Esophagus (tissue), 2 donors: ENCODE measurements at regions not wholly inside any gene's neighbourhood (a gene's known extent, or its start where the extent isn't known, plus 50 kb on each side); places are given as distances from the start of the nearest gene placed in this dataset.
A peak's percentile ranks its signal among the peaks of the same experiment; 100 is the strongest.
"Not testable (repeated sequence)": the region's sequence is repeated elsewhere in the genome, so short reads cannot be mapped to it uniquely, and the experiment has no call there.

Source experiments
- H3K27ac ChIP-seq, 2 donors: one replicate each; pipeline ENCODE4 v1.5.1; 2013; ENCODE audit warnings: low read depth in 2 of 2, mild to moderate bottlenecking in 2 of 2, inconsistent platforms in 1 of 2, low read length in 1 of 2, moderate library complexity in 1 of 2
- H3K27me3 ChIP-seq, 2 donors: one replicate each; pipeline ENCODE4 v1.6.1; 2013; ENCODE audit warnings: low read length in 2 of 2, control low read depth in 1 of 2, mild to moderate bottlenecking in 1 of 2; ENCODE audit not compliant: insufficient read depth in 2 of 2, control insufficient read depth in 1 of 2
- H3K36me3 ChIP-seq, 2 donors: one replicate each; pipeline ENCODE4 v1.6.1; 2013; ENCODE audit warnings: low read length in 1 of 2; ENCODE audit not compliant: control insufficient read depth in 2 of 2, insufficient read depth in 2 of 2
- H3K4me1 ChIP-seq, 2 donors: one replicate each; pipeline ENCODE4 v1.6.1; 2013; ENCODE audit warnings: low read length in 1 of 2; ENCODE audit not compliant: control insufficient read depth in 2 of 2, insufficient read depth in 2 of 2
- H3K4me3 ChIP-seq, 2 donors: one replicate each; pipeline ENCODE4 v1.5.1; 2013; ENCODE audit warnings: low read length in 2 of 2, mild to moderate bottlenecking in 2 of 2, low read depth in 1 of 2, moderate library complexity in 1 of 2
- H3K9me3 ChIP-seq, 2 donors: one replicate each; pipeline ENCODE4 v1.6.1; 2013; ENCODE audit warnings: mild to moderate bottlenecking in 2 of 2, low read depth in 1 of 2, low read length in 1 of 2, moderate library complexity in 1 of 2; ENCODE audit not compliant: control insufficient read depth in 2 of 2, insufficient read depth in 1 of 2
- WGBS, 2 donors: extraction: QIAGEN DNeasy Blood & Tissue Kit; methylation state at CpG; one replicate each; pipeline ENCODE4 v1.1.7; 2013; 5-methylcytosine and 5-hydroxymethylcytosine counted together
- donor health status: healthy with polysubstance abuse.
- donor health status: Bipolar disorder and iron deficiency.

DNA sequence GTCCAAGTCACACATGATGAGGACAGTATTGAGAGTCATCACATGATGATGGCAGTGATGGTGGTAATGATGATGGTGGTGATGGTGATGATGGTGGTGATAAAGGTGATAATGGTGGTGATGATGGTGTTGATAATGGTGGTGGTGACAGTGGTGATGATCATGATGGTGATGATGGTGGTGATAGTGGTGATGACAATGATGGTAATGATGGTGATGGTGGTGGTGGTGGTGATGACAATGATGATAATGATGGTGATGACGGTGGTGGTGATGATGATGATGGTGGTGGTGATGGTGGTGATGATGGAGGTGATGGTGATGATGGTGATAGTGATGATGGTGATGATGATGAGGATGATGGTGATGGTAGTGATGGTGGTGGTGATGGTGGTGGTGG lies 190.2 kb upstream of the ZNF469 start:
- Histone ChIP-seq H3K4me1 (peaks cover 0 to 3% of the 10 kb centered on the region in 2 donors), H3K4me3 (no peak overlapping the region), H3K27me3 (no peaks in the 10 kb centered on the region), H3K9me3 (peaks cover 0 to 4% of the 10 kb centered on the region in 2 donors), H3K36me3 (no peaks in the 10 kb centered on the region), H3K27ac (no peak overlapping the region)
- WGBS, 2 donors, result 76 to 93% methylated on average over 1 of the region's 1 CpG

DNA sequence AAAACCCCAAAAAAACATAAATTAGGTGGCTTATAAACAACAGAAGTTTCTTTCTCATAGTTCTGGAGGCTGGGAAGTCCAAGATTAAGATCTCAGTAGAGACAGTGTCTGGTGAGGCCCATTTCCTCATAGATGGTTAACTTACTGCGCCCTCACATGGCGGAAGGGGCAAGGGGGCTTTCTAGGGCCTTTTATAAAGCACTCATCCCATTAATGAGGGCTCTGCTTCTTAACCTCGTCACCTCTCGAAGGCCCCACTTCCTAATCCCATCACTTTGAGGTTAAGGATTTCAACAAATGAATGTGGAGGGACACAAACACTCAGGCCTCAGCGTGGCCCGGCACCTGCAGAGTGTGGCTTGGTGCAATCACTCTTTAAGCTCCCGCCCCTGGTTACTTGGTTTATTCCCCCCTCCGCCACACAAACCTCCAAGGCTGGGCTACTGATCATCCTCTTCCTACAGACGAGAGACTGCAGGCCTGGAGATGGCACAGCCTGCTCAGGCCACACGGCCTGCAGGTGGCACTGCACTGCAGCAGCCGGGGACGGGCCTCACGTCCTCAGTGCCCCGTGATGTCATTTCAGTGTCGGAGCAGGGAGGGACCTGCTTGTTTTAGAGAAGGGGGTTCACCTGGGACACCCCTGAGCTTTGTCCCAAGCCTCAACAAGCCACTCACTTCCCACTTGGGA lies 188.9 kb upstream of the ZNF469 start:
- not testable (repeated sequence) for H3K9me3 ChIP-seq, H3K27ac ChIP-seq, H3K36me3 ChIP-seq, H3K27me3 ChIP-seq, H3K4me3 ChIP-seq, H3K4me1 ChIP-seq
- 30 to 34% methylated on average over 14 to 15 of the region's 15 CpGs for WGBS, 2 donors

DNA sequence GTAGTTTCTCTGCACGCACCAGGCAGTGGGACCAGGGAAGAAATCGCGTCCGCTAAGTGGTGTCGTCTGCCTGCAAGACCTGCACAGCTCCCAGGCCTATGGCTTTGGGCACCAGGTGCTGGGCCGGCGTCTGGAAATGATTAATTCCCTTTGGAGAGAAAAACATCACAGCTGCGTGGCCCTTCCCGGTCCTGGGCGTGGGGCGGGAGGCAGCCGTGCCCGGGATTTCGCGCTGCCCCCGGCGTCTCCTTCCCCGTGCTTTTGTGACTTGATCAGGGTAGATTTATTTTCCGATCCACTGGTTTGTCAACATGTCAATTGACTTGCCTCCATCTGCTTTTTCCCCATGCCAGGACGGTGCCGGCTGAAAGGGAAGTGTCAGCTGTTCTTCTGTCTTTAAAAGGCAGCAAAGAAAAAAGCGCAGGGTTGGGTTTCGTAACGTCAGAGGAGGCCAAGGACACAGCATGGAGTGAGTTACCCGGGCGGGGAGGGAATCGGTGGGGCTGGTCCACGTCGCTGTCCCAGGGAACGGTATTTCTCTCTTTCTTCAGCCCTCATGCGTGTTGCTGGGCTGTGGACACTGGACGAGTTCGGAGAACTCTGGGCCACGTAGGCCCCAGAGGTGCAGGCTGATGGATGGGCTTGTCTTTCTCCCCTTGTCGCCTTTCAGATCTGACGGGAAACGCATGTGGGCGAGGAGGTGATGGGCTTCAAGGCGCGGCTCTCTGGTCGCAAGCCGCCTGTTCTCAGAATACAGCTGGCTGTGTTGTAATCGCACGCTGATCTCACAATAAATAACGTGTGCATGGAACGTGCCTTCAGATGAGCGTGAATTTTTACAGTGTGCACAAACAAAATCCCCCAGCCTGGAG lies 188.1 kb upstream of the ZNF469 start:
- 54 to 59% methylated on average over 47 of the region's 47 CpGs for WGBS, 2 donors
- no peak overlapping the region for H3K4me3 ChIP-seq
- no peaks in the 10 kb centered on the region for H3K36me3 ChIP-seq
- peak overlapping the region; percentile 31 to 38 for H3K27ac ChIP-seq
- H3K27me3 ChIP-seq, result no peaks in the 10 kb centered on the region
- no peaks in the 10 kb centered on the region for H3K9me3 ChIP-seq
- peaks cover 0 to 3% of the 10 kb centered on the region in 2 donors for H3K4me1 ChIP-seq

DNA sequence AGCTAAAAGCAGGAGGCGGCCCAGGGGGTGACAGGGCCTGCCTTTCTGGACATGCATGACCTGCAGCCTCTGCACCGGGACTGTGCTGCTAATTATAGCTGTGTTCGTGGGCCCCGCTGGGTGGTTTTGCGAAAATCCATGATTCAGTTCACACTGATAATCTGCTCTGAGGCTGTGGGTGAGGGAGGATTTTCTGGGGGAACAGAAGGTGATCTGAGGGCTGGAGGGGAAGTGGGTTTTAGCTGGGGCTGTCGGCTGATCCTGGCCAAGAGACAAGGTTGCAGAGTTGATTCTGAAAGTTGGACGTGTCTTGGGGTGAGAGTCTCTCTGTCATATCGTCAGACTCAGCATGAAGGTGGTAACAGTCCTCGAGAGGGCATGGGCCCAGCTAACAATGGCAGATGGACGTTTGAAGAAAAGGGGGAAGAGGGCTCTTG lies 187.5 kb upstream of the ZNF469 start:
- Histone ChIP-seq H3K36me3 (no peaks in the 10 kb centered on the region), H3K4me3 (no peak overlapping the region), H3K27me3 (no peaks in the 10 kb centered on the region), H3K4me1 (peaks cover 0 to 3% of the 10 kb centered on the region in 2 donors), H3K9me3 (no peaks in the 10 kb centered on the region), H3K27ac (peak overlapping the region in 1 of 2 donors; percentile 3)
- WGBS, 2 donors, result 73 to 76% methylated on average over 10 of the region's 10 CpGs

DNA sequence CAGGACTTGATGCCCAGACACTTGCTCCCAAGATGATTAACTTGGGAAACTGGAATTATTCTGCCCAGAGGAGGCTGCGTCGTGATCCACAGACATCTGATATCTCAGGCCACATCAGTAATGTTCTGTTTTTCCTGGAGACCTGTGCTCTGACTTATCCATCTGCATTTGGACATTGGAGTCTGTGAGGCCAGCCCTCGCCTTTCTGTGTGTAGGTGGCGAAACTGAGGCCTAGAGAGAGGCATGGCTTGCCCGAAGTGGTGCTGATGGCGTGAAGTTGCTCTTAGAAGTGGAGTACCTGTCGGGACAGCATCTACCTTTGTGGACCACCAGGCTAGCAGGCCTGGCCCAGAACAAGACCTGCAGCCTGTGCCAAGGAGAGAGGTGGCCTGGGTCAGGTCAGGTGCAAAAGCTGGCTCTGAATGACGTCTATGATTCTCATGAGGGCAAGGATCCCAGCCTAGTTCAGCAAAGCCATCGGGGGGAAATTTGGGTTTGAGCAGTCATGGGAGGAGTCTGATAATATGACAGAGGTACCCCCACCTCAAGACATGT lies 186.8 kb upstream of the ZNF469 start:
- Histone ChIP-seq H3K27me3 (no peaks in the 10 kb centered on the region), H3K27ac (no peak overlapping the region), H3K36me3 (no peaks in the 10 kb centered on the region), H3K4me1 (peaks cover 0 to 3% of the 10 kb centered on the region in 2 donors), H3K4me3 (no peak overlapping the region), H3K9me3 (no peaks in the 10 kb centered on the region)
- 85 to 91% methylated on average over 9 of the region's 9 CpGs for WGBS, 2 donors

DNA sequence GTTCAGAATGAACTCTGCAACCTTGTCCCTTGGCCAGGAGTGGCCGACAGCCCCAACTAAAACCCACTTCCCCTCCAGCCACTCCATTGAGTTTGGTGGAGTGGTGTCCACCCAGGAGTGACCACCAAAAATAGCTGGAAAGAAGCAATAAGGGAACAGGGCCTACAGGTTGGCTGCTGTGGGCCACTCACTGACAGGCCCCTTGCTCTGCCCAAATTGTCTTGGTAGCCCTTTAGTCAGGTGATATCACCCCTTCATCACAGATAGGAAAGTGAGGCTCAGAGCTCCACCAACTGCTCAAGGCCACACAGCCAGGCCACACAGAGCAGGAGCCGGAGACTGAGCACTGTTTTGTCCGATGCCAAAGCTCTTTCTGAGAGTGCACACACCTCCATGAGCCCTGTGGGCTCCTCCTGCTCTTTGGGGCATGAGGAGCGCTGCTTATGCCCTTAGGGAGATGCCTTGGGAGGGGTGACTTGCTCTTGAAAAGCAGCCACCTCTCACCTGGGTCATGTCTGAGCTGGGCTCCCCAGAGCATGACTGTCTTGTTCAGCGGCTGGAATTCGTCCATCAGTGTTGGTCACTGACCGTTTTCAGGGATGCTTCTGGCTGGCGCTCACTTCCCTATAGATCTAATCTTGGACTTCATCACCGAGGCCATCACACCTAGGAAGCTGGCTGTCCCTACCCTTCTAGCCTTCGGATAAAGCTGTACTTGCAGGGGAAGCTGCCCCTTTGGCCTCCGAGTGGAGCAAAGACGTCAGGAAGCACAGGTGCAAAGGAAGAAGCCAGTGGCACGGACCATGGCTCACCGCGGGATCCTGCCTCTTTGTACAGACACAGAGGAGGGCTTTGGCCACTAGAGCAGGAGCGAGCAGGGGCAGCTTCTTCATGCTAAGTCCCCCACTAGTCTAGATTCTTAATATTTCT lies 186.0 kb upstream of the ZNF469 start:
- Histone ChIP-seq H3K4me3 (no peak overlapping the region), H3K9me3 (no peaks in the 10 kb centered on the region), H3K36me3 (no peaks in the 10 kb centered on the region), H3K4me1 (peaks cover 0 to 3% of the 10 kb centered on the region in 2 donors), H3K27me3 (no peaks in the 10 kb centered on the region), H3K27ac (no peak overlapping the region)
- 89% methylated on average over 16 of the region's 16 CpGs for WGBS, 2 donors

DNA sequence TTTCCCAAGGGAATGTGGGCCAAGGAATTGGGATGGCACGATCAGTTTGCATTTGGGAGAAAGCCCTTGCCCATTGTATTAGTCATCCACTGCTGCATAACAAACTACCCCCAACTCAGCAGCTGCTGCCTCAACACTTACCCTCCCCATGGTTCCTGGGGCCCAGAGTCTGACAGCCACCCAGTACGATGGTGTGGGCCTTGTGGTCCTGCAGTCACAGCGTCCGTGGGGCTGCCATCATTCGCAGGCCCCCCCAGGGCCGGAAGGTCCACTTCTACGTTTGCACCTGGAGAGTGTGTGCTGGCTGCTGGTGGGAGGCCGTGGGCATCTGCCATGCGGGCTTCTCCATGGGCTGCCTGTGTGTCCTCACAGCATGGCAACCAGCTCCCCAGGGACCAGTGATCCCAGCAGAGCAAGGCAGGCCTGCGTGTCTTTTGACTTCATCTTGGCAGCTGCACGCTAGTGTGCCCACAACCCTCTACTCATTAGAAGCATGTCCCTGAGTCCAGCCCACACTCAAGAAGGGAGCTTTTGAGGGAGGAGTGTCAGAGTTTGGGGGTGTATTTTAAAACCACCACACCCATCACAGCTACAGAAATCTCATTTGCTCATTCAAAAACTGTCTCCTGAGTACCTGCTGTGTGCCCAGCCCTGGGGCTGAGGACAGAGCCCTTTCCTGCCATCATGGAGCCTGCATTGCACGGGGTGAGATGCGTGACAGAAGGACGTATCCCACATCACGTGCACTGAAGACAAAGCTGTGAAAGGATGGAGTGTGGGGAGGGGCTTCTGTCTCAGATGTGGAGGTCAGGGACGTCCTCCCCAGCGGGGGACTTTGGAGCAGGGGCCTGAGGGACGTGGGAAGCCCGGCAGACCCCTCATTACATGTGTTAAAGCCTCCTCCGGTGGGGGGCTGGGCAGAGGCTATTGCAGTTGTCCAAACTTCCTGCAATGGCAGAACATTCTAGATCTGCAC lies 185.0 kb upstream of the ZNF469 start:
- Histone ChIP-seq H3K4me1 (peaks cover 0 to 3% of the 10 kb centered on the region in 2 donors), H3K4me3 (no peak overlapping the region), H3K27ac (no peak overlapping the region), H3K36me3 (no peaks in the 10 kb centered on the region), H3K27me3 (no peaks in the 10 kb centered on the region), H3K9me3 (no peaks in the 10 kb centered on the region)
- WGBS, 2 donors, result 85 to 89% methylated on average over 20 of the region's 20 CpGs

DNA sequence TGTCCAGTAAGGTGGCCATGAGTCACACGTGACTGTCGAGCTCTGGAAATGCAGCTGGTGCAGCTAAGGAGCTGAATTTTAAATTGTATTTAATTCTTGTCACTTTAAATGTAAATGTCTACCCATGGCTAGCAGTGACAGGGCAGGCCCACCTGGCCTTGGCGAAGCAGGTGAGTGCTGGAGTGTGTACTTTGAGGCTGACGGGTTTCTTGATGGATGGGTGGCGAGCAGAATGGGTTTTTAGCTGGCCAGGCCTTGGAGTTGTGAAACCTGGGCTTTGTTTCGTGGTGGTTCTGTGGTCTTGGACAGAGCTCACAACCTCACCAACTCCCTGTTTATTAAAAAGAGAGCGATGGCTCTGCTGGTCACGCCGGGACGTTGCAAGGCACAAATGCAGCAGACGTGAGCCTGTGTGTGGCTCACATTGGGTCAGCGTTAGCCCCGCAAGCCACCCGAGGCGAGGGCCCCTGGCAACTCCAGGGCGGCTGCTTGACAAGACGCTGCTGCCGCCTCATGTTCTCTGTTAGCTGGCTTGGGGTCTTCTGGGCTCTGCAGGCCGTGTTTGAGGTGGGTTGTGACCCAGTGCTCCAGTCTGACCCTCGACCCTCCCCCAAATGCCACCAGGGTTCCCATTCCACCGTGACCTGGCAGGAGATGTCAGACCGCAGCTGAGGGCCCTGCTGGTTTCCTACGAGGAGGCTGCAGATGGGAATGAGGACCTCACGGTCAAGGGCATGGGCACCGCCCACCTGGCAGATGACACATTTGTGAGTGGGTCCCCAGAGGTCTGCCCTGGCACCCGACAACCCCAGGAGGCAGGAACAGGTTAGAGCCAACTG lies 184.1 kb upstream of the ZNF469 start:
- not testable (repeated sequence) for H3K4me1 ChIP-seq, H3K27me3 ChIP-seq, H3K36me3 ChIP-seq, H3K9me3 ChIP-seq, H3K4me3 ChIP-seq, H3K27ac ChIP-seq
- WGBS, 2 donors, result 85 to 88% methylated on average over 23 to 25 of the region's 26 CpGs
